HepG2 (cell line): ENCODE measurements at regions not wholly inside any gene's neighbourhood (a gene's known extent, or its start where the extent isn't known, plus 50 kb on each side); places are given as distances from the start of the nearest gene placed in this dataset.

Experiments used
- ARID2 ChIP-seq: sonication (generic); formaldehyde crosslinking; IDR thresholded peaks from 2 replicates; pipeline ENCODE4 v1.8.1; 2022; ENCODE audit warnings: mild to moderate bottlenecking, missing genetic modification reagents, borderline replicate concordance
- ATF7-NPFF ChIP-seq: sonication (generic); formaldehyde crosslinking; IDR thresholded peaks from 2 replicates; pipeline ENCODE4 v1.8.1; 2023; ENCODE audit warnings: mild to moderate bottlenecking, low read depth, missing genetic modification reagents, moderate library complexity
- GATAD1 ChIP-seq: IDR thresholded peaks from 2 replicates; pipeline ENCODE4 v1.6.1; 2016; ENCODE audit warnings: missing genetic modification reagents, missing compliant biosample characterization
- JUND ChIP-seq: sonication (generic); formaldehyde crosslinking; IDR thresholded peaks from 2 replicates; pipeline ENCODE4 v1.8.0; 2022; ENCODE audit warnings: mild to moderate bottlenecking, missing genetic modification reagents
- KMT2B ChIP-seq: IDR thresholded peaks from 2 replicates; pipeline ENCODE4 v1.6.1; 2016; ENCODE audit warnings: missing genetic modification reagents, missing compliant biosample characterization
- PHF20 ChIP-seq: sonication (generic); formaldehyde crosslinking; IDR thresholded peaks from 2 replicates; pipeline ENCODE4 v1.5.0; 2020; ENCODE audit warnings: mild to moderate bottlenecking, missing genetic modification reagents
- ZNF484 ChIP-seq: sonication (generic); formaldehyde crosslinking; IDR thresholded peaks from 2 replicates; pipeline ENCODE4 v1.5.1; 2020; ENCODE audit warnings: mild to moderate bottlenecking, low read depth, missing genetic modification reagents, borderline replicate concordance
- TF ChIP-seq, protein P1 (sequence below): sonication (generic); formaldehyde crosslinking; IDR thresholded peaks from 2 replicates; pipeline ENCODE4 v1.9.0; 2021; ENCODE audit warnings: mild to moderate bottlenecking, missing genetic modification reagents
- TF ChIP-seq, protein P2 (sequence below): sonication (generic); formaldehyde crosslinking; IDR thresholded peaks from 2 replicates; pipeline ENCODE4 v1.4.0; 2020; ENCODE audit warnings: mild to moderate bottlenecking, low read depth, missing genetic modification reagents

DNA sequence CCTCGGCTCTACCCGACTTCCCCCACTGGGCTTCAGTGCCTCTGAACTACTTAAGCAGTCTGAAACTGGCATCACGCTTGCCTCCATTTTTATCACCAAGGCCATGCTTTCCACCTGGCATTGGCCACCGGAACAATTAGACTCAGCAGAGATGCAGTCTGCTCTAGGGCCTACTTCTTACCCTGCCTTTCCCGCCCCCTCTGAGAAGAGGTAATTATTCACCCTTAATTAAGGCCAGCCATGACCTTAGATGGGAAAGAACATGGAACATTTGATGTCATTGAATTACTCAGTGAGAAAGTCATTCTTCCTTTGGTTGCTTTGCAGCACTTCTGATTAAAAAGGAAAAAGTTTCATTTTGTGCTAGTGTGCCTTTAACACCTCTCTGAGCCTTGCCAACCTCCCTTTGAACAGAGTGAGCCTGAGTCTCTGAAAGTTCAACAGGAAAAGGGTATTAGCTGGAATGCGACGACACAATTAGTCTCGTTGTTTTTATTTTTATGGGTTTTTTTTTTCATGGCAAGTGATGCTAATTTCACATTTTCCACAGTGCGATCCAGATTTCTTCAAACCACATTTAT lies 60.9 kb upstream of the TNRC6A start (continued):
- TF ChIP-seq JUND (CRISPR knock-in tag) (no peak), GATAD1 (CRISPR knock-in tag) (no peak), KMT2B (CRISPR knock-in tag) (no peak), ZNF484 (CRISPR knock-in tag) (no peak), ARID2 (CRISPR knock-in tag) (no peak), ATF7-NPFF (CRISPR knock-in tag) (no peak), PHF20 (CRISPR knock-in tag) (no peak)
- TF ChIP-seq, protein P1, sequence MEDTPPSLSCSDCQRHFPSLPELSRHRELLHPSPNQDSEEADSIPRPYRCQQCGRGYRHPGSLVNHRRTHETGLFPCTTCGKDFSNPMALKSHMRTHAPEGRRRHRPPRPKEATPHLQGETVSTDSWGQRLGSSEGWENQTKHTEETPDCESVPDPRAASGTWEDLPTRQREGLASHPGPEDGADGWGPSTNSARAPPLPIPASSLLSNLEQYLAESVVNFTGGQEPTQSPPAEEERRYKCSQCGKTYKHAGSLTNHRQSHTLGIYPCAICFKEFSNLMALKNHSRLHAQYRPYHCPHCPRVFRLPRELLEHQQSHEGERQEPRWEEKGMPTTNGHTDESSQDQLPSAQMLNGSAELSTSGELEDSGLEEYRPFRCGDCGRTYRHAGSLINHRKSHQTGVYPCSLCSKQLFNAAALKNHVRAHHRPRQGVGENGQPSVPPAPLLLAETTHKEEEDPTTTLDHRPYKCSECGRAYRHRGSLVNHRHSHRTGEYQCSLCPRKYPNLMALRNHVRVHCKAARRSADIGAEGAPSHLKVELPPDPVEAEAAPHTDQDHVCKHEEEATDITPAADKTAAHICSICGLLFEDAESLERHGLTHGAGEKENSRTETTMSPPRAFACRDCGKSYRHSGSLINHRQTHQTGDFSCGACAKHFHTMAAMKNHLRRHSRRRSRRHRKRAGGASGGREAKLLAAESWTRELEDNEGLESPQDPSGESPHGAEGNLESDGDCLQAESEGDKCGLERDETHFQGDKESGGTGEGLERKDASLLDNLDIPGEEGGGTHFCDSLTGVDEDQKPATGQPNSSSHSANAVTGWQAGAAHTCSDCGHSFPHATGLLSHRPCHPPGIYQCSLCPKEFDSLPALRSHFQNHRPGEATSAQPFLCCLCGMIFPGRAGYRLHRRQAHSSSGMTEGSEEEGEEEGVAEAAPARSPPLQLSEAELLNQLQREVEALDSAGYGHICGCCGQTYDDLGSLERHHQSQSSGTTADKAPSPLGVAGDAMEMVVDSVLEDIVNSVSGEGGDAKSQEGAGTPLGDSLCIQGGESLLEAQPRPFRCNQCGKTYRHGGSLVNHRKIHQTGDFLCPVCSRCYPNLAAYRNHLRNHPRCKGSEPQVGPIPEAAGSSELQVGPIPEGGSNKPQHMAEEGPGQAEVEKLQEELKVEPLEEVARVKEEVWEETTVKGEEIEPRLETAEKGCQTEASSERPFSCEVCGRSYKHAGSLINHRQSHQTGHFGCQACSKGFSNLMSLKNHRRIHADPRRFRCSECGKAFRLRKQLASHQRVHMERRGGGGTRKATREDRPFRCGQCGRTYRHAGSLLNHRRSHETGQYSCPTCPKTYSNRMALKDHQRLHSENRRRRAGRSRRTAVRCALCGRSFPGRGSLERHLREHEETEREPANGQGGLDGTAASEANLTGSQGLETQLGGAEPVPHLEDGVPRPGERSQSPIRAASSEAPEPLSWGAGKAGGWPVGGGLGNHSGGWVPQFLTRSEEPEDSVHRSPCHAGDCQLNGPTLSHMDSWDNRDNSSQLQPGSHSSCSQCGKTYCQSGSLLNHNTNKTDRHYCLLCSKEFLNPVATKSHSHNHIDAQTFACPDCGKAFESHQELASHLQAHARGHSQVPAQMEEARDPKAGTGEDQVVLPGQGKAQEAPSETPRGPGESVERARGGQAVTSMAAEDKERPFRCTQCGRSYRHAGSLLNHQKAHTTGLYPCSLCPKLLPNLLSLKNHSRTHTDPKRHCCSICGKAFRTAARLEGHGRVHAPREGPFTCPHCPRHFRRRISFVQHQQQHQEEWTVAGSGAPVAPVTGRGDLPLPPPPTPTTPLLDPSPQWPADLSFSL (CRISPR knock-in tag) = no peak
- TF ChIP-seq, protein P2, sequence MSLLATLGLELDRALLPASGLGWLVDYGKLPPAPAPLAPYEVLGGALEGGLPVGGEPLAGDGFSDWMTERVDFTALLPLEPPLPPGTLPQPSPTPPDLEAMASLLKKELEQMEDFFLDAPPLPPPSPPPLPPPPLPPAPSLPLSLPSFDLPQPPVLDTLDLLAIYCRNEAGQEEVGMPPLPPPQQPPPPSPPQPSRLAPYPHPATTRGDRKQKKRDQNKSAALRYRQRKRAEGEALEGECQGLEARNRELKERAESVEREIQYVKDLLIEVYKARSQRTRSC (CRISPR knock-in tag) = no peak
